ENCODE measurements at regions not wholly inside any gene's neighbourhood (a gene's known extent, or its start where the extent isn't known, plus 50 kb on each side); places are given as distances from the start of the nearest gene placed in this dataset.

GRCh38 chr2:174648896-174649295 lies 51.3 kb upstream of the WIPF1 start:
- in situ Hi-C loops (cut with MboI) = no loop called here
- H2AFZ ChIP-seq (ENCODE audit: low read depth, low read length) = no peak overlapping the region
- no peaks in the 10 kb centered on the region for H3K36me3 ChIP-seq (ENCODE audit: control insufficient read depth, insufficient read depth, low read length)
- no peaks in the 10 kb centered on the region for H3K4me1 ChIP-seq (replicated peaks in 1 of 2; ENCODE audit: control insufficient read depth in 2 of 2, insufficient read depth in 2 of 2, low read length in 2 of 2)
- FAIRE-seq (no peak), DNase-seq (ENCODE audit: extremely low read depth in 1 of 4, low spot score in 3 of 4) (no peak), ATAC-seq (no peak)
- intact Hi-C loops (cut with micrococcal nuclease) = no loop called here
- H3K9ac ChIP-seq (ENCODE audit: insufficient read depth in 1 of 2, low read depth in 2 of 2, low read length in 2 of 2) = no peak overlapping the region
- ChIA-PET CTCF (ENCODE audit: low intra/inter-chr PET ratio) (no interaction called here), POLR2A (no interaction called here)
- no peak overlapping the region for H3K4me2 ChIP-seq (ENCODE audit: insufficient read depth, low read length)
- no peaks in the 10 kb centered on the region for H3K9me1 ChIP-seq (ENCODE audit: control insufficient read depth, insufficient read depth, low read length)
- no peaks in the 10 kb centered on the region for H3K9me3 ChIP-seq (replicated peaks; ENCODE audit: control insufficient read depth, insufficient read depth, low read depth, low read length)
- H4K20me1 ChIP-seq (replicated peaks; ENCODE audit: control insufficient read depth, insufficient read depth, low read length) = no peaks in the 10 kb centered on the region
- H3K79me2 ChIP-seq (ENCODE audit: control insufficient read depth, insufficient read depth, low read length) = no peaks in the 10 kb centered on the region
- no peak overlapping the region for H3K4me3 ChIP-seq
- H3K27me3 ChIP-seq (ENCODE audit: control insufficient read depth in 2 of 2, insufficient read depth in 2 of 2, low read length in 2 of 2) = peaks cover 3 to 6% of the 10 kb centered on the region in 2 experiments; a peak in 3 of 5 replicates
- 3% methylated on average over 4 of the region's 4 CpGs for WGBS (ENCODE audit: insufficient coverage, low coverage, missing lambda C conversion rate)
- TF ChIP-seq TSC22D4 (tag; IDR thresholded peaks at IDR 0.05) (no peak), TRIM28 (IDR thresholded peaks at IDR 0.05) (0 out of 2 replicates have a peak, but pooled peaks have one; percentile 24), ZNF507 (tag; conservative IDR thresholded peaks at IDR 0.05) (0 out of 2 replicates have a peak, but pooled peaks have one; percentile 6)
- BruUV-seq (replicated peaks) = no TSS peak
- no peak overlapping the region for H3K27ac ChIP-seq (ENCODE audit: extremely low read depth, low read depth, low read length)
